GM12874 (cell line): ENCODE measurements at regions not wholly inside any gene's neighbourhood (a gene's known extent, or its start where the extent isn't known, plus 50 kb on each side); places are given as distances from the start of the nearest gene placed in this dataset.

Source experiments
- TF ChIP-seq, protein P1 (sequence below): IDR thresholded peaks from 2 replicates; pipeline ENCODE4 v1.5.1; 2011; ENCODE audit warnings: low read depth, mild to moderate bottlenecking, control low read depth, low read length, moderate library complexity; ENCODE audit not compliant: insufficient read depth

DNA sequence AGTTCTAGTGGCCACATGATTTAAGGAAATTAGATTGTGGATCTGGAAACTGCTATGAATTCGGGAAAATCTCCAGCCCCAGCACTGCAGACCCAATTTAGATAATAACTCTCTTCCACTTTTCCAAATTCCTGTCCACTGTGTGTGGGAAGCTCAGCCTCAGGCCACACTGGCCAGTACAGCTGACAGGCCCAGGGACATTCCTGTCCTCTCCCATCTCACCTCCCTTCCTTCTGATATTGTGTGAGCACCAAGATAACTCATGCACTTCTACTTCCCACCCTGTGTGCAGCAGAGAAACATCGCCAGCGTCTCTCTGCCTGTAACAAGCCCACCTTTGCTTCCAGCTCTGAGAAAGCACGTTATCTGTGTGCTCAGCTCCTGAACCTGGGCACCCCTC lies 145.1 kb upstream of the RREB1 start:
- TF ChIP-seq, protein P1, sequence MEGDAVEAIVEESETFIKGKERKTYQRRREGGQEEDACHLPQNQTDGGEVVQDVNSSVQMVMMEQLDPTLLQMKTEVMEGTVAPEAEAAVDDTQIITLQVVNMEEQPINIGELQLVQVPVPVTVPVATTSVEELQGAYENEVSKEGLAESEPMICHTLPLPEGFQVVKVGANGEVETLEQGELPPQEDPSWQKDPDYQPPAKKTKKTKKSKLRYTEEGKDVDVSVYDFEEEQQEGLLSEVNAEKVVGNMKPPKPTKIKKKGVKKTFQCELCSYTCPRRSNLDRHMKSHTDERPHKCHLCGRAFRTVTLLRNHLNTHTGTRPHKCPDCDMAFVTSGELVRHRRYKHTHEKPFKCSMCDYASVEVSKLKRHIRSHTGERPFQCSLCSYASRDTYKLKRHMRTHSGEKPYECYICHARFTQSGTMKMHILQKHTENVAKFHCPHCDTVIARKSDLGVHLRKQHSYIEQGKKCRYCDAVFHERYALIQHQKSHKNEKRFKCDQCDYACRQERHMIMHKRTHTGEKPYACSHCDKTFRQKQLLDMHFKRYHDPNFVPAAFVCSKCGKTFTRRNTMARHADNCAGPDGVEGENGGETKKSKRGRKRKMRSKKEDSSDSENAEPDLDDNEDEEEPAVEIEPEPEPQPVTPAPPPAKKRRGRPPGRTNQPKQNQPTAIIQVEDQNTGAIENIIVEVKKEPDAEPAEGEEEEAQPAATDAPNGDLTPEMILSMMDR = no peak

DNA sequence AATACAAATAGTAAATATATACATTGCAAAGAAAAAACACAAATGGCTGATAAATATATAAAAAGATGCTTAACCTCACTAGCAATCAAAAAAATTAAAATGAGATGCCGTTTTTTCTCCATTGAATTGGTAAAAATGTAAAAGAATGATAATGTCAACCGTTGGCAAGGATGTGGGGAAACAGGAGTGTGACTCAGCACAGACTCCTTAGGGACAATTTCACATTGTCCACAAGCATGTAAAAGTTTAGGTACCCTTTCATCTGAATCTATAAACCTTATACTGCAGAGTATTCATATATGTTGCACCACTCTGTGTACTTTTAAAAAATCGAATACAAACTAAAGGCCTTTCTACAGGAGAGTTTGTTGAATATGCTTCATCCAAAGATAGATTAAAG lies 143.1 kb upstream of the RREB1 start:
- TF ChIP-seq, protein P1 = no peak

DNA sequence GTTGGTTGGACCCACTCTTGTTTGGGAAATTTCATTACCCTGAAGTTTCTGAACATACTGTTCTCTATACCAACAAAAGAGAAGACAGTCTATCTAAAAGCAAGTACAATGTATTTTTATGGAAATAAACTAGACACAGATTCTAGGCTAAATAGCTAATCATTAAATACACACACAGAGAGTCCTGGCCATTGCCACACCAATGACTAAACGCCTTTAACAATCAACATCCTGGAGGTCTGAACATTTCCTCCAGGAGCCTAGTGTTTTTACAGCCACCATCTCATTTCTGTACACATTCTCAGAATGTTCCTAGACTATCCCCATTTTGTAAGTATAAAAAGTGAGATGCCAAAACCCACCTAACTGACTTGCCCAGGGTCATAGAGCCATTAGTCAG lies 141.6 kb upstream of the RREB1 start:
- TF ChIP-seq, protein P1 = no peak

DNA sequence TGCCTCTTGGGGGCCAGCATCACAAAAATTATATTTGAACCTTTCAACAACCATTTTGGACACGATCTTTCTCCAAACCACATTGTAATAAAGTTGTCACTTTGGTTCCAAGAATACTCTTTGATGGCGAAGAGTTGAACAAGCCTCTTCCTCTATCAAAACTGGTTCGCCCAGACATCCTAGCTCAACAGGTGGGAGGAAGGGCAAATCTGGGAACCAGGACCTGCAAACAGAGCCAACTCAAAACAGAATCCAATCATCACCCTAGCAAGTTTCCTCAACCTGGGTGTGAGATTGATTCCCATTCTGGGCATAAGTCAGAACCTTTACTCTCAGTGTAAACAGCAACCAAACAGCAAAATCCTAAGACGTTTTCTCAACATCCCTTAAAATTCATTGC lies 141.2 kb upstream of the RREB1 start:
- TF ChIP-seq, protein P1 = no peak

DNA sequence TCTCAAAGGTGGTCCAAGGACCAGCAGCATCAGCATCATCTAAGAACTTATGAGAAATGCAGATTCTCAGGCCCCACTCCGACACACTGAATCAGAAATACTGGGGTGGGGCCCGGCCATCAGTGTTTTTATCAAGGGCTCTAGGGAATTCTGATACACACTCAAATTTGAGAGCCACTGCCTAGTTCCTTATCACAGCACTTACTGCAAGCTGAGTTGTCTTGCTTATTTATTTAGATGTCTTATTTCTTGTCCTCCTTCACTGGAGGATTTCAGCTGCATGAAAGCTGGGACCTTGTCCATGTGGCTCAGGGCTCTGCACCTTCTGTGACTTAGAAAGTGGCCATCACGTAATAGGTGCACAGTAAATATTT lies 139.4 kb upstream of the RREB1 start:
- TF ChIP-seq, protein P1 = no peak

DNA sequence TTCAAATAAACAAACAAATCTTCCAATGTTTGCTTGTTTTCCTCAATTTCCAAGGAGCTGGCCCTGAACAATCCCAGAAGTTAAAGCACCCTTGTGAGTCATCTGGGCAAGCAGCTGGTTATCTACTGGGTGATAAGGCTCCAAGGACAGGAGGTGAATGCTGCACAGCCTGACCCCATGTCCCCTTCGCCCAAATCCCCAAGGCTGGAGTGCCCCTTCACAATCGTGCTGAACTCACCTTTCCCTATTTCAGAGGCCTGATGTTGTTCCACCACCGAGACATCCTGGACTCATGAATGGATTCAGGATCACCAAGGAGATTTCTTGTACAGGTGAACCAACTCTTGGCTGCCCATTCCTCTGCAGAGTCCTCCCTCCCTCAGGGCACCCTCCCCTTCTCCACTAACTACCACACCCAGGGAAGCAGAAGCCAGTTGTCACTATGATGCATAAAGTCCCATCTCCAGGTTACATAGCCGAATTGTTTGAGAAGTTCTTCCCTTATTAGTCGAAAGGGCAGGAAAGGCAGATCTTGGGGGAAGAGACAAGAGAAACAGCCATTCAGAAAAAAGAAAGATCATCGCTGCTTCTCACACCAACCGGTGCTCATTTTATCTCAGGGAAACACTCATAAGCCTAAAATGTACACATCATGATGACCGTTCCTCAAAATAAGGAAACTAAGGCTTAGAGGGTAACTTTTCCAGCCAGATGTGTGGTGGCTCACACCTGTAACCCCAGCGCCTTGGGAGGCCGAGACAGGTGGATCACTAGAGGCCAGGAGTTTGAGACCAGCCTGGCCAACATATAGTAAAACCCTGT lies 138.8 kb upstream of the RREB1 start:
- TF ChIP-seq, protein P1 = no peak

DNA sequence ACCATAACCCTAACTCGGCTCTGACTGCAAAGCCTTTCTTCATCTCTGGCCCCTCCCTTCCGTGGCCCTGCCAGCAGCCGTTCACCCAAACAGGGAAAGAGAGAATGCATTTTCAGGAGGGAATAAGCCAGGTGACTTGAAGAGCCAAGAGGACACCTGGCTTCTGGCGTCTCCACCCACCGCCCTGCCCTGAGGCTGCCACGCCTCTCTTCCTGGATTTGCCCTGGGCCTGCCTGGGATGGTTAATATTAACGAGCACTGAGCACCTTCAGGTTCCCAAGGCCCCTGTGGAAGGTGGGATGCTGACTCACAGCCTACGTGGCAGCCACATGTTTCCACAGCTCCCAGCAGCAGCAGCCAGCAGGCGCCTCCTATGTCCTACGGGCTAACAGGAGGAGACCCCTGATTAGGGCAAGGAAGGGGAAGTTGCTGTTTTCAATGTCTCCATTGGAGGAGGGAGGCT lies 138.0 kb upstream of the RREB1 start:
- TF ChIP-seq, protein P1 = no peak
